Glomerular visceral epithelial cell (primary cell): ENCODE measurements at regions not wholly inside any gene's neighbourhood (a gene's known extent, or its start where the extent isn't known, plus 50 kb on each side); places are given as distances from the start of the nearest gene placed in this dataset.

Experiments used
- DNase-seq: peaks from one replicate; pipeline ENCODE4 v3.0.0-alpha.2; 2016; ENCODE audit errors: extremely low spot score

DNA sequence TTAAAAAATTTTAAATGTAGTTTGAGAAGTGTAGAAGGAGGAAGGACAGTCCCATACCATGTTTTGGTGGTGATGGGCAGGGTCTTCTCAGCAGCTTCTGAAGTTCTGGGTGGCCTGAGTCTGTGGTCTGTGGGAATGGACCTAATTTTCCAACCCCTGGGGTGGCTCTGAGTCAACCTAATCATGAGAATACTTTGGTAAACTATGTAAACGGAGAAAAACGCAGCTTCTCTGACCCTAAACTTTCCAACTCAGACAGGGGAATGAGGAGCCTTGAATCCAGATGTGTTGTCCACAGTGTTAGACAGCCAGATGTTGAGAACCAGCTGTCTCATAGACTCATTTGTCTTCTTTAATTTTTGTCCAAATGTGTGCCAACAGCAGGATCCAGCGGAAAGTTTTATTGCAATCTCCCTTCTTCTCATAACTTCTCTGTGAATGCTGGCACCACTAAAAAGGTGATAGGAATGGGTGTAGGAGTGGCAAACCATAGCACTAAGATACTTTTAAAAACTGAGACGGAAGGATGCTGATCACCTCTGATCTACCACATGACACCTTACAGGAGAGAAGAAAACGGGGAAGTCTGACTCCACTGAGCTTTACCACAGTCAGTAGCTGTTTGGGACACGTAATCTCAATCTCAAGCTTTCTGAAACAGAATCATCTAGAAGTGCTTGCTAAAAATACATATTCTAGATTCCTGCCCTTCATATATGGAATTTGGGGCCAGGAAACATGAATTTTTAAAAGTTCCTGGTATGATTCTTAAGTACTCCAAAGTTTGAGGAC lies 90.5 kb upstream of the PHYHIPL start:
- no peak for DNase-seq

DNA sequence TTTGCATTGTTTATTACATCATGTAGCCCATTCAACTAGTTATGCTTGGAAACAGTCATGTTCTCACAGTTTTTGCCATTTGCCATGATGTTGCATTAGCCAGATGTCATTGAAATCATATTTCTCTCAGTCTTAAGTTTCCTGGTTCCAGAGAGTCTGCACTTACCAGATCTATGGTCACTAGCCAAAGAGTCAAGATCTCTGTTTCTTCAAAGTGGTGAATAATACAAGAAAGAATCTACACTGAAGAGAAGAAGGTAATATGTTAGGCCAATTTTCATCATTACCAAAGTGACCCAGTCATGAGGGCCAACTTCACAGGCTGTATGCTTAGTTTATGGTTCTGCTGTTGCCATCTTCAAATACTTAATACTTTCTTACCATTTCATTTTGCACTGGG lies 89.0 kb upstream of the PHYHIPL start:
- no peak for DNase-seq

DNA sequence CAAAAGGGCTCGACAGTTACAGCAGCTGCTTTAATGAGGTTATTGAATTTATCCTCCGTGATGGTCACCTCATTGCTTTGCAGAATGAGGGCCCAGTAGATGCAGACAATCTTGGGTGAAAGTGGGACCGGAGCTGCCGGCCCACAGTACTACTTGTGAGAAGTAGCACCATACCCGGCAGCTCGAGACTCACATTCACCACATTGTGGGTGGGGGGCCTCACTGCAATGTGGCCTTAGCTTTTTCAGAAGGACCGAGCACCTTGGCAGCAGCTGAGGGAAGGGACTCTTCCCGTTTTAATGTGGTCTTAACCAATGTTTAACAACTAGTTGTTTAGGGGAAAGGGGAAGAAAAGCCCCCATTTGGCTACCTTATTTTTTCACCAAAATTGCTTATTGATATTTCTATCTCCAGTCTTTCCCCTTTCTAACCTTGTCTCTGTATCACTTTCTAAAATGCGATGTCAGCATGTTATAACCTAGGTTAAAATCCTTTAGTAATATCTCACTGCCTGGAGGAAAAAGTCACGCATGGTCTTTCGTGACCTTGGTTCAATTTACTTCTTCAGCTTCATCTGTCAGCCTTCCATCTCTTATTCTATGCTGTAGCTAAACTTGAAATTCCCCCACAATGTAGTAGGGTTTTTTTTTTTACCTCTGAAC lies 87.4 kb upstream of the PHYHIPL start:
- DNase-seq = no peak

DNA sequence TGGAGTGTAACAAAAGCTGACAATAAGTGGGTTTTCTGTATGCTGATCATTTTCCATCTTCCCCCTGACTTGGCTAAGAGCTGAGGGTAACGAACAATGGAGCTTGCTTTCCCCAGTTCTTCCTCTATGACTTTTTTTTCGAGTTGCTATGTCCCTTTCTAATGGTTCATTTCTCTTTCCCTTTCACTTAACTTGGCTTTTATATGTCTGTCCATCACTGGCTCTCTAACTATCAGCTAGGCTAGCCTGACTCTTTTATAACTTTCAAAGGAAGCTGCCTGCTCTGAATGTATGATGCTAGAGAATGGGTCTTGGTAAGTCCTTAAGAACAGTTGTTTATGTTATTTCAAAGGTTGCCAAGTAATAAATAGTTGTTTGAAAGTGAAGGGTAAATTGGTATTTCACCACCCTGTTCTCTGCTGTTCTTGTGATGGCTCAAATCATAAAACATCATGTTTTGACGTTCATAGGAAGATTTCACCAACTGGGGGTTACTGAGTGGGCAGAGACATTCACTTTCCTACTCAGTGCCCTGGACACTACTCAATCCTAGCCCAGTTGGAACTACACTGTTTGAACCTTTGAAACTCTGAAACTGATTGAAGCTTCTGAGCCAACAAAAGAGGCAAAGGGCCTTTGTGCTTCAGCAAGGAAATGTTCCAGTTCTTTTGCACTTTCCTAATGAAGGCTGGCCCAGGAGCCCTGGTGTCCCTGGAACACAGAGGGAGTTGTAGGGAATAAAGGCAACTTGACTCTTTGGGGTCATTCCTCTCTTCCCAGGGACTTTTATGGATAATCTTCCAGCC lies 85.4 kb upstream of the PHYHIPL start:
- DNase-seq = no peak

DNA sequence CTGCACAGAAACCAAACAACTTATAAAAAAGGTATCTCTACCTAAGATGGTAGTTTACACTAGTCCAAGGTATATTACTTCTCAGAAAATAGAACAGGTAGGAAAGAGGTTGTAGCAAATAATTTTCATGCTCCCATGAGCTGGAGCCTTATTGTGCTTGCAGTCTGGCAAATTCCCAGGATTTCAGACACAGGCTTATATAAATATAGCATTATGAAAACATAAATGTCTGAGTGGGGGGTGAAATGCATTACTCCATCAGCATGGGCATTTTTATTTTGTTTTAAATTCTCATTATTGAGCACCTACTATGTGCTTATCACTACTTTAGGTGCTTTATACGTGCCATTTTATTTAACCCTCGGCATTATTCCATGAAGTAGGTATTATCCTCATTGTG lies 83.0 kb upstream of the PHYHIPL start:
- DNase-seq = no peak

DNA sequence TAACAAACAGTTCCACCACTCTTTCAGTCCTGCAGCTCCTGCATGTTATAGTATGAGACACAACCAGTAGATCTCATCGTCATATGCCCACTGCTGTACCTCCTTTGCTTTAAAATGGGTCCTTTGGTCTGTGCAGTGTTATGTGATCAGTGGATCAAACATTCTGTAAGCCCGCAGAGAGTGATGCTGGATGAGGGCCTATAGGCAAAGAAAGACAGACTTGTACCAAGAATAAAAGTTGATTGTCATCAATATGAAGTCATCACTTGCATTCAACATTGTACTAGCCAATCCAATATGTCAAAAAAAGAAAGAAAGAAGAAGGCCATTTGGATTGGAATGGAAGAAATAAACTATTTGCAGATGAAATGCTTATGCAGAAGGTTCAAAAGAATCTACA lies 79.8 kb upstream of the PHYHIPL start:
- no peak for DNase-seq

DNA sequence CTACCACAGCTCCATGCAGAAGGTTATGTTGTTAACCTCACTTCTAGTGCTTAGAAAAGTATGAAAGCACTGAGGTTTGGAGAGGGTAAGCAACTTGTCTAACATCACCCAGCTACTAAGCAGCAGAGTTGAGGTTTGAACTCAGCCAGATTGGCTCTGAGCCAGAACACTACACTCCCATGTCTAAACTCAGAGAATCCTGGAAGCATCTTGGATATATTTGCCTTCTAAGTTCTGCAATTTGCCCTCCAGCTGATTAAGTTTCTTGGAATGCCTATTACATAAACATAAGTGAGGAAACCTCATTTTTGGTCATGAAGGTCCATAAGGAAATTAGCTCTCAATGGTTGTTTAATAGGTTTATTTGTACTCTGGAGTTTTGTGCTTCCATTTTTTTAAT lies 78.1 kb upstream of the PHYHIPL start:
- DNase-seq = no peak

DNA sequence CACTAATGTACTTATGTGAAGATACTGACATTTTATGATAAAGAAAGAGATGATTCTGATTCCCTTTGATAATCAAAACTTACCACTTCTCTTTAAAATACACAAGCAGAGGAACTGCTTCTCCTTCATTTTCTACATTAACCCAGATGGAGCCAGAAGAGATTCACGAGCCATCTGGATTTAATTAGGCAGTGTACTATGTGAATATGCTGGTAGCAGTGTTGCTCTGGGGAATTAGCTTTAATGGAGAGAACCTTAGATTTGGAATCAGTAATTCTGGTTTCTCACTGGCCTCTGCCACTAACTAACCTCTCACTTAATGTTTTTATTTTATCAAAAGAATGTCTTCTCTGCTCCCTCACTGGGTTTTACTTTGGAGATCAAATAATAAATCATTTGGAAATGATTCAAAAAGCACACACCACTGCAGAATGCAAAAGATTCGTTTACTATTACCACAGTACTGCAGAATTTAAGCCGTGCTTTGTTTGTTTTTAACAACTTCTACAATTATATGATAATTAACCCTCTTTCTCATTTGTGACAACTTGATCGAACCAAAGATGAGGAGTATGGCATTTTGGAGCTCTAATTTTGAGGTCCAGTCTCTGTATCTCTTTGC lies 77.5 kb upstream of the PHYHIPL start:
- DNase-seq = no peak

DNA sequence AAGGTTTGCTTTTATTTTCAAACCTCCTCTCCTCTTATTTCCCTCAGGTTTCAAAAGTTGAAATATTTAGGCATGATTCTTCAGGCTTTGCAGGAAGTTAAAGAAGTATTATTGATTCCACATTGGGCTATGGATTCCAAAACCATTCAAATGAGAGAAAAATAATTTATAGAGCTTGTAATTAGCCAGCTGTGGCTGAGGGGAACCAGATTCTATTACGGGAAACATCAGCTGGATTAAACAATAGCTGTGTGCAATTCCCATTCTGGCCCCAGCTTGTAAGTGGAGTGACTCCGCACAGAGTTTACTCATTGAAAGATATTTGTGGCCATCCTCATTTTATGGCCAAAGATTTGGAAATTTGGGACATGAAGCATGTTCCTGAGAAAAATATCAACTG lies 77.0 kb upstream of the PHYHIPL start:
- DNase-seq = no peak

DNA sequence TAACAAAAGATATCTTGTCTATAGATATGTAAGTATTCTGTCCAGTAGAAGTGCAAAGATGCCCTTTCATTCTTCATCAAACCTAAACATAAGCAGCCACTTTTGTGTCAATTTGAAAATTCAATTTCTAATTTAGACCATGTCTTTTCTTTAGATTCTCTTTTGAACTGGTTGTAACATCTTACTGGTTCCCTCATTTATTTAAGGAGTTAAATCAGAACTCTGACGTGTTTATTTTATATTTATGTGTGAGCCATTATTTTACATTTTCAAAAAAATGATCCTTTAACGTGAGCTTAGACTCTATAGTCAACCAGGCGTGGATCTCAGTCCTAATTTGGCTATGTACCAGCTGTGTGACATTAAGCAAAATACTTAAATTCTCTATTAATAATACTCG lies 74.0 kb upstream of the PHYHIPL start:
- no peak for DNase-seq

DNA sequence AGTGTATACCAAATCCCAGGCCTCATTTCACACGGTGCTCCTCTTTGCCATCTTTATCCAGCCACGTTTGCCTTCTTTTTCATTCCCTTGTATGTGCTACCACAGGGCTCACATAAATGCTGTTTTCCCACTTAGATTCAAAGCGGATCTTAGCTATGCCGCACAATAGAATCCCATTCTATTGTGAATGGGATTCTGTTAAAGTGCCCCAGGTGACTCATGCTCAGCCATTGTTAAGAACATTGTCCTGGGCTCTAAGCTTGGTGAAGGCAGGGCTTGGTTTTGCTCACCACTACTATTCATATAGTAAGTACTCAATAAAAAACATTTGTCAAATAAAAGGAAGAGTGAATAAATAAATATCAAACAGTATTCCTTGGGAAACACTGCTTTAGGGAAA lies 72.3 kb upstream of the PHYHIPL start:
- no peak for DNase-seq

DNA sequence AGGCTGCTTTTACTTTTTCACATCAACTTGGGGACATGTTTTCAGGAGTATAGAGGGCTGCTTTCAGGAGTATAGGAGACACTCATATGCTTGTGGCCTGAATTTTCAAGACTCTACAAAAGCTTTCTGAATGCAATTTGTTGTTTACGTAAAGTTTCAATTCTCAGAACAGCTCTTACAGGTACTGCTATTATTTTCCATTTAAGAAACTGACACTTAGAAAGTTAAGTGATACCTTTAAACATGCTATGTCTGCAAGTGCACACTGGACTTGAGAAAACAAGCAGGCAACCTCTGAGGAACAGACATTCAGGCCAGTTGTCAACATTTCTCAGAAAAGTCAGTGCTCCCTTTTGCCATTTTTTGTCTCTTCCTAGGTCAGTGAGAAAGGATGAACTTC lies 70.0 kb upstream of the PHYHIPL start:
- DNase-seq = no peak

DNA sequence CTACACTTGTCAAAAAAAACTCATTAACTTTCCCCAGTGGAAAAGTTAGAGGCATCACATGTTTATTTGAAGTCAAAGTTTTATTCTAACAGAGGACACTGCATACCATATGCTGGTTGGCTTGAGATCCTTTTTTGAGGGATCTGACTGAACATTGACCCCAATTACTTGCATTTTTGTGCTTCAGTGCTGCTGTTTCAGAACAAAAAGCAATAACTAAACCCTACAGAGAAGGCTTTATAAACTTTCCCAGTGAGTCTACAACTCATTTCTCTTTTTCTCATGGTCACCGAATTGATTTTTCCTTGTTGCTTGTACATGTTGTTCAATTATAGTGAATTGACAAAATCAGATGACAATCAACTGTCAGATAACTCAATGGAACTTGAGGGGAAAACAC lies 69.3 kb upstream of the PHYHIPL start:
- DNase-seq = no peak

DNA sequence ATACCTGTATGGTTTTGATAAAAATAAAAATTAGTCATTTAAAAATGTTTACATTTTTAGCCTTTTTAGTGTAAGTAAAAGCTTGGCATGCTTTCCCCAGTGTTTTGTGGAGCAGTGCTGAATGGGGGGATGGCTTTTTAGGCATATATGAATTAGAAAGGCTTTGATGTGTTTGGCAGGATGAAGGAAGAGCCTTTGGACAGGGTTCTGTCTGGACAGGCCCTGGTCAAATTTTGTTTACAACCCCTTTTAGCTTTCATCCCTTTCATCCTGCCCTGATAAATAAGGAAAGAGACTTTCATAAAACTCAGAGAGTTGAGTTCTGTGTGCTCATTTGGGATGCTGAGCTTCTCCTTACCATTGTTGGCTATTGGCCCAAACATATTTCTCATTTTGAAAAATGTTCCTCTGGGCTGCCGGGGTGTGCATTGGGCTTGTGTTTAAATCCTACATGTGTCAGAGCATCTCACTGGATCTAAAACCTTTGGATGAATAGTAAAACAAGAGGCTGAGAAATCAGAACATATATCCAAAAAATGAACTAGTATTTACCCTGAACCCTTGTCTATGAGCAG lies 68.1 kb upstream of the PHYHIPL start:
- DNase-seq = no peak

DNA sequence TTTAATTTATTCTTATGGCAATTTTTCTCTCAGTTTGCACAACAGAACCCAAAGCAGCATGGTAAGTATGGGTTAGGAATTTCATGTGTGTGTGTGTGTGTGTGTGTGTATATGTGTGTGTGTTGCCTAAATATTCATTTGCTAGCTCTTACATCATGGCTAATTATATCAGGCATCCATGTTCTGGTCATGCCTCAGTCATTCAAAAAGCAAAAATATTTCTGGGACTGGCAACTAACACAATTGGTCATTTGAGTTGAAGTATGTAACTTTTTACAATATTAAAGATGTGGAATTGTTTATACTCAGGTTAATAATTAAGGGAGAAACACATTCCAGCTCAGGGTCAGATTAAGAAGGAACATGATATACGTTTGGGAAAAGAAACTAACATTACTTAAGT lies 67.6 kb upstream of the PHYHIPL start:
- DNase-seq = peak; percentile 2

DNA sequence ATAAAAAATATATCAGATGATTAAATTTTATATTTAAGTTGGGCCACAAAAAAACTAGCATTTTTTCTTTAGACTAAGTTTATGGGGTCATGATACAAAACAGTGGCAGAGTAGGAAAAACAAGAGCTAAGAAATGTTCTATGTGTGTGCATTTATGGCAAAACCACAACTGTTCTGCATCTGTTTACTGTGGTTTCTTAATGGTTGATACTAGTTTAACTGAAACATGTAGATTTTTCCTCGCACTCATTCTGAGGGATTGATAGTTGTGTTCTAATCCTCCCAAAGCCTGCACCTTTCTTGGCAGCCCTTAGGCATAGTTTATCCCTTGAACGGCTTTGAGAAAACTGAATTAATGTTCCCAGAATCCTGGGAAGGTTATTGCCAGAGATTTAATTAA lies 66.6 kb upstream of the PHYHIPL start:
- no peak for DNase-seq

DNA sequence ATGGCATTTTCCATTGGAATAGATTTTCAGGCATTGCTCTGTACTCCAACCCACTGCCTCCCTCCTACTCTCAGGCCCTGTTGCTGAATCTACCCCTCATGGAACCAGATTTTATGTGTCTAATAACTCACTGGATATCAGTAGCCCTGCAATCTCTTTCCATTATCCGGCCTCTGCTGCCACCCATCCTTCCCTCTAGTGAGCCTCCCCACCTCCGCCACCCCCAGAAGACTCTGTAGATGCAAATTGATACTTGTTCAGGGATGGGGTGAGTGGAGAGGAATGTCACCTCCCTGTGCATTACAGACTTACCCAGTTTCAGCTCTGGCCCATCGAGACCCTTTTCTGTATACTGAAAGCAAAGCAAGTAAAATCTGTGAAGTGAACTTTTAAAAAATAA lies 52.3 kb upstream of the PHYHIPL start:
- DNase-seq = no peak

DNA sequence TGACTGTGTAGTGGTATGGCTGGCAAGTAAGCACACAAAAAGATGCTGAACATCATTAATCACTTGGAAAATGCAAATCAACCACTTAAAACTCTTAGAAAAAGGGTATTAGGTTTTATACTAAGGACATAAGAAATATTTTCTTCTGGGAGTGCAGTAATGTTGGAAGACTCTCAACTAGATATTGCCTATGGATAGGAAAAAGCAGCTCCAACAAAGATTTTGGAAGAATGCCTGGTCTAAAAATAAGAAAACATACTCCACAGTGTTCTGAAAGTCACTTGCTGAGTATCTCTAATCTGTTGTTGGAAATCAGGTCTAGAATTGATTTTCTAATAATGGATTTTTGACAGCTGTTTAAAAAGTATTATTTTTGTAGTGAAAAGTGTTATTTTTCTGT lies 50.8 kb upstream of the PHYHIPL start:
- no peak for DNase-seq

DNA sequence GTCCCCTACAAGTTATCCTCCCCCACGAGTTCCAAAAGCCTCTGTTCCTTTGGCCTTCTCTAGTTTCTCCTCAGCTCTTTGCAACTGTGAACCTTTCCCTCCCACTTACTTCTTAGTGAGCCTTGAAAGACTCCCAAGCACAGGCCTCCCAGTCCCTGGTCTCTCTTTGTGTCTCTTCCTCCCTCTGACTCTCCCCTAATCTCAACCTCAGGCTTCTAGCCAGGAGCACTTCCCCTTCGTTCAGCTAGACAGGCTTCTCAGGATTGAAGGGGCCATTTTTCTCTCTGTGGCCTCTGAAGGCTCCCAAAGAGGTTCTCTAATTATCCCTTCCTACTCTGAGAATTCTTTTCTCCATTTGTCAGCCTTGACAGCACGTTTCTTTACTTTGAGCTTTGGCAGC lies 50.2 kb upstream of the PHYHIPL start:
- no peak for DNase-seq
